ENCODE measurements at regions not wholly inside any gene's neighbourhood (a gene's known extent, or its start where the extent isn't known, plus 50 kb on each side); places are given as distances from the start of the nearest gene placed in this dataset.

- intact Hi-C loops (cut with DNase I): no loop called here
- ATAC-seq (no peak), DNase-seq (no peak)
- H3K9me3 ChIP-seq: no peaks in the 10 kb centered on the region
- H3K27me3 ChIP-seq: no peaks in the 10 kb centered on the region
- WGBS (ENCODE audit: insufficient coverage, low coverage, low lambda C conversion rate, missing lambda C conversion rate): 23% methylated on average over 2 of the region's 2 CpGs
- H3K4me3 ChIP-seq: no peak overlapping the region
- TF ChIP-seq POLR2A (IDR thresholded peaks at IDR 0.05) (no peak), CTCF (IDR thresholded peaks at IDR 0.05) (no peak)
- H3K36me3 ChIP-seq: no peaks in the 10 kb centered on the region
- H3K4me1 ChIP-seq: no peaks in the 10 kb centered on the region
- no peak overlapping the region for H3K27ac ChIP-seq
Observed at GRCh38 chr1:239467730-239468129, 81.4 kb downstream of the CHRM3 start.

- H3K4me3 ChIP-seq: no peak overlapping the region
Observed at GRCh38 chr1:239478069-239478468, 91.7 kb downstream of the CHRM3 start.

GRCh38 chr1:239483391-239483790 is 97.0 kb downstream of the CHRM3 start:
- H3K9me3 ChIP-seq: peaks cover 0 to 8% (median 0%) of the 10 kb centered on the region in 4 donors
- no peaks in the 10 kb centered on the region for H3K27me3 ChIP-seq
- WGBS (ENCODE audit: insufficient coverage, low coverage, low lambda C conversion rate, missing lambda C conversion rate): 23% methylated on average over 2 of the region's 2 CpGs
- H3K4me1 ChIP-seq: no peaks in the 10 kb centered on the region
- intact Hi-C loops (cut with DNase I): no loop called here
- ATAC-seq: no peak
- DNase-seq: no peak
- no peak overlapping the region for H3K4me3 ChIP-seq
- H3K36me3 ChIP-seq: no peaks in the 10 kb centered on the region
- TF ChIP-seq CTCF (IDR thresholded peaks at IDR 0.05): no peak
- TF ChIP-seq POLR2A (IDR thresholded peaks at IDR 0.05): no peak
- no peak overlapping the region for H3K27ac ChIP-seq

More at GRCh38 chr1:239478069-239478468, 91.7 kb downstream of the CHRM3 start:
- H3K27ac ChIP-seq: no peak overlapping the region
- intact Hi-C loops (cut with DNase I): no loop called here
- ATAC-seq (no peak), DNase-seq (no peak)
- H3K9me3 ChIP-seq: peaks cover 0 to 8% (median 0%) of the 10 kb centered on the region in 4 donors
- no peaks in the 10 kb centered on the region for H3K27me3 ChIP-seq
- TF ChIP-seq CTCF (IDR thresholded peaks at IDR 0.05): no peak
- no peak for TF ChIP-seq POLR2A (IDR thresholded peaks at IDR 0.05)
- H3K4me1 ChIP-seq: no peaks in the 10 kb centered on the region
- no peaks in the 10 kb centered on the region for H3K36me3 ChIP-seq

GRCh38 chr1:239493811-239494414 is 107.5 kb downstream of the CHRM3 start:
- no peak for TF ChIP-seq CTCF (IDR thresholded peaks at IDR 0.05)
- TF ChIP-seq POLR2A (IDR thresholded peaks at IDR 0.05): no peak
- Histone ChIP-seq H3K27ac (no peak overlapping the region), H3K27me3 (no peaks in the 10 kb centered on the region), H3K36me3 (no peaks in the 10 kb centered on the region), H3K4me3 (no peak overlapping the region), H3K4me1 (no peaks in the 10 kb centered on the region), H3K9me3 (no peaks in the 10 kb centered on the region)
- 49% methylated on average over 2 of the region's 2 CpGs for WGBS (ENCODE audit: insufficient coverage, low coverage, low lambda C conversion rate, missing lambda C conversion rate)
- intact Hi-C loops (cut with DNase I): no loop called here
- ATAC-seq: no peak
- no peak for DNase-seq

GRCh38 chr1:239505094-239505493 is 118.7 kb downstream of the CHRM3 start:
- Histone ChIP-seq H3K27me3 (no peaks in the 10 kb centered on the region), H3K4me1 (no peaks in the 10 kb centered on the region), H3K36me3 (no peaks in the 10 kb centered on the region), H3K27ac (no peak overlapping the region), H3K4me3 (no peak overlapping the region), H3K9me3 (no peaks in the 10 kb centered on the region)
- ATAC-seq: no peak
- no peak for DNase-seq
- no peak for TF ChIP-seq POLR2A (IDR thresholded peaks at IDR 0.05)
- intact Hi-C loops (cut with DNase I): no loop called here

All from right lobe of liver (tissue), 6 donors.